Parathyroid adenoma (tissue), 2 donors: ENCODE measurements at regions not wholly inside any gene's neighbourhood (a gene's known extent, or its start where the extent isn't known, plus 50 kb on each side); places are given as distances from the start of the nearest gene placed in this dataset.

Experiments
- H2AFZ ChIP-seq: fragments of 300-600 bp; sonication (generic); one replicate; pipeline ENCODE4 v1.7.0; 2017; ENCODE audit warnings: antibody characterized with exemption, mild to moderate bottlenecking
- H3K27ac ChIP-seq: fragments of 300-600 bp; sonication (generic); one replicate; pipeline ENCODE4 v1.7.0; 2017
- H3K27me3 ChIP-seq: fragments of 300-600 bp; sonication (generic); one replicate; pipeline ENCODE4 v1.7.0; 2017; ENCODE audit warnings: low read length; ENCODE audit not compliant: control insufficient read depth, insufficient read depth
- H3K36me3 ChIP-seq: fragments of 300-600 bp; sonication (generic); one replicate; pipeline ENCODE4 v1.7.0; 2017; ENCODE audit warnings: low read length; ENCODE audit not compliant: control insufficient read depth, insufficient read depth
- H3K4me1 ChIP-seq: fragments of 300-600 bp; sonication (generic); one replicate; pipeline ENCODE4 v1.7.0; 2017; ENCODE audit warnings: control low read depth
- H3K4me2 ChIP-seq: fragments of 300-600 bp; sonication (generic); one replicate; pipeline ENCODE4 v1.7.0; 2017; ENCODE audit warnings: low read length
- H3K4me3 ChIP-seq: fragments of 300-600 bp; sonication (generic); one replicate; pipeline ENCODE4 v1.7.0; 2017; ENCODE audit warnings: low read depth, low read length
- H3K79me2 ChIP-seq: fragments of 300-600 bp; sonication (generic); one replicate; pipeline ENCODE4 v1.7.0; 2017; ENCODE audit warnings: control low read depth
- H3K9ac ChIP-seq: fragments of 300-600 bp; sonication (generic); one replicate; pipeline ENCODE4 v1.7.0; 2017; ENCODE audit warnings: mild to moderate bottlenecking
- H3K9me3 ChIP-seq: fragments of 300-600 bp; sonication (generic); one replicate; pipeline ENCODE4 v1.7.0; 2017; ENCODE audit warnings: low read length; ENCODE audit not compliant: control insufficient read depth
- CTCF ChIP-seq: fragments of 300-600 bp; sonication (generic); IDR thresholded peaks from one replicate; pipeline ENCODE4 v1.7.0; 2017; ENCODE audit warnings: antibody characterized with exemption, mild to moderate bottlenecking
- donor health status: primary hyperparathyroidism.

GRCh38 chr6:143616741-143617140 lies 61.0 kb upstream of the PHACTR2 start:
- Histone ChIP-seq H2AFZ (no peak overlapping the region), H3K4me2 (no peak overlapping the region), H3K27ac (no peak overlapping the region), H3K9me3 (no peaks in the 10 kb centered on the region), H3K4me1 (no peaks in the 10 kb centered on the region), H3K9ac (no peak overlapping the region), H3K36me3 (no peaks in the 10 kb centered on the region), H3K79me2 (peaks cover 43% of the 10 kb centered on the region), H3K4me3 (no peak overlapping the region), H3K27me3 (no peaks in the 10 kb centered on the region)
- no peak for TF ChIP-seq CTCF

DNA sequence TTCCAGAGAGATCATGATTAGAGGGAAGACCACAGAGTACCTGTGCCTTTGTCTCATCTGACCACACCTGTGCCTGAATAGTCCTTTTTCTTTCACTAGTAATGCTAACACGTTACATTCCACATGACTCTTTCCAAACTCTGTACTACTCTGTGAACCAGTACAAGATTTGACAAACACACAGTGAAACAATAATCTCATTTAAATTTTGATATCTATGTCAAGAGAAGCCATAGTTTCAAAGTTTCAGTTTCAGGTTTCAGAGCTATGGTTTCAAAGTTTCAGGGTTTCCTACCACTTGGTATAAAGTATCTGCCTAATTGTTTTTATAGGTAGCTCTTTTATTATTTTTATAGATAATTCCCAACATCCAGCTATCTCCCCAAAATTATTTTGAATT lies 62.0 kb upstream of the PHACTR2 start:
- TF ChIP-seq CTCF = no peak
- Histone ChIP-seq H3K27me3 (no peaks in the 10 kb centered on the region), H3K4me3 (no peak overlapping the region), H3K36me3 (no peaks in the 10 kb centered on the region), H3K27ac (no peak overlapping the region), H3K4me2 (no peak overlapping the region), H3K9me3 (no peaks in the 10 kb centered on the region), H2AFZ (no peak overlapping the region), H3K9ac (no peak overlapping the region), H3K79me2 (peaks cover 43% of the 10 kb centered on the region), H3K4me1 (no peaks in the 10 kb centered on the region)

DNA sequence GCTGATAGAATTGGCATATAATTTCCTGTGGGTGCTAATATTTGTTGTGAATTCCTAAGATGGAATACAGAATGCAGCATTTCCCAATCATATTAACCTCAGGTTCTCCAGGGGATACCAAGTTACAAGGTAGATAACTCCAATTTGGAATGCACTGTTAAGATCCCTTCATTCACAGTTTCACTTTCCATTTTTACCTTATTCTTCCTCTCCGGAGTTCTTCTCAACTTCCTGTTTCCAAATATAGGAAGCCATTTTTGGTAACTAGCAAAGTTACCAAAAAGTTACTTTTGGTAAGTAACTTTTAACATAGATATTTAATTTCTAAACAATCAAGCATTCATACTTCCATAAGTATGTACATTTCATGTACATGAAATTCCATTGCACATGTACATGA lies 63.5 kb upstream of the PHACTR2 start:
- Histone ChIP-seq H3K4me1 (no peaks in the 10 kb centered on the region), H3K27me3 (no peaks in the 10 kb centered on the region), H2AFZ (no peak overlapping the region), H3K79me2 (peaks cover 49% of the 10 kb centered on the region), H3K4me3 (no peak overlapping the region), H3K9ac (no peak overlapping the region), H3K9me3 (no peaks in the 10 kb centered on the region), H3K4me2 (no peak overlapping the region), H3K27ac (no peak overlapping the region), H3K36me3 (no peaks in the 10 kb centered on the region)
- no peak for TF ChIP-seq CTCF

GRCh38 chr6:143613749-143614148 lies 64.0 kb upstream of the PHACTR2 start:
- Histone ChIP-seq H3K9ac (no peak overlapping the region), H3K4me3 (no peak overlapping the region), H3K27ac (no peak overlapping the region), H3K36me3 (no peaks in the 10 kb centered on the region), H2AFZ (no peak overlapping the region), H3K27me3 (no peaks in the 10 kb centered on the region), H3K4me2 (no peak overlapping the region), H3K9me3 (no peaks in the 10 kb centered on the region), H3K79me2 (peaks cover 54% of the 10 kb centered on the region), H3K4me1 (no peaks in the 10 kb centered on the region)
- TF ChIP-seq CTCF = no peak

- no peak overlapping the region for H2AFZ ChIP-seq
- H3K9ac ChIP-seq = no peak overlapping the region
- no peak overlapping the region for H3K4me2 ChIP-seq
- no peaks in the 10 kb centered on the region for H3K9me3 ChIP-seq
- H3K27me3 ChIP-seq = no peaks in the 10 kb centered on the region
- H3K27ac ChIP-seq = no peak overlapping the region
- H3K4me1 ChIP-seq = peaks cover 8% of the 10 kb centered on the region
- H3K36me3 ChIP-seq = no peaks in the 10 kb centered on the region
- H3K4me3 ChIP-seq = no peak overlapping the region
- no peak for TF ChIP-seq CTCF
- H3K79me2 ChIP-seq = peaks cover 54% of the 10 kb centered on the region
Observed at GRCh38 chr6:143612186-143612585, 65.6 kb upstream of the PHACTR2 start.
